MM.1S (cell line): ENCODE measurements at regions not wholly inside any gene's neighbourhood (a gene's known extent, or its start where the extent isn't known, plus 50 kb on each side); places are given as distances from the start of the nearest gene placed in this dataset.

Experiments
- DNase-seq: peaks from one replicate; pipeline ENCODE4 v3.0.0-alpha.2; 2015
- H2AFZ ChIP-seq: fragments of 300-600 bp; sonication (generic); 2 replicates; pipeline ENCODE4 v1.6.0; 2016; ENCODE audit warnings: antibody characterized with exemption, low read length
- H3F3A ChIP-seq: fragments of 300-600 bp; sonication (generic); 2 replicates; pipeline ENCODE4 v1.6.1; 2016; ENCODE audit warnings: mild to moderate bottlenecking, antibody characterized with exemption, low read length, moderate library complexity, mixed read lengths; ENCODE audit not compliant: insufficient read depth
- H3K27ac ChIP-seq: fragments of 300-600 bp; sonication (generic); 2 replicates; pipeline ENCODE4 v1.5.1; 2016; ENCODE audit warnings: mild to moderate bottlenecking, low read length
- H3K27me3 ChIP-seq: fragments of 300-600 bp; sonication (generic); replicated peaks from 2 replicates; pipeline ENCODE4 v1.6.0; 2016; ENCODE audit warnings: low read length; ENCODE audit not compliant: insufficient read depth
- H3K36me3 ChIP-seq: fragments of 300-600 bp; sonication (generic); replicated peaks from 2 replicates; pipeline ENCODE4 v1.6.1; 2016; ENCODE audit warnings: mild to moderate bottlenecking, low read length, mixed read lengths; ENCODE audit not compliant: insufficient read depth
- H3K4me1 ChIP-seq: fragments of 300-600 bp; sonication (generic); 2 replicates; pipeline ENCODE4 v1.6.1; 2016; ENCODE audit warnings: low read length, mixed read lengths
- H3K4me2 ChIP-seq: fragments of 300-600 bp; sonication (generic); 2 replicates; pipeline ENCODE4 v1.6.0; 2016; ENCODE audit warnings: low read depth, low read length
- H3K4me3 ChIP-seq: fragments of 300-600 bp; sonication (generic); 2 replicates; pipeline ENCODE4 v1.5.1; 2016; ENCODE audit warnings: low read length, mixed read lengths
- H3K79me2 ChIP-seq: fragments of 300-600 bp; sonication (generic); 2 replicates; pipeline ENCODE4 v1.6.1; 2016; ENCODE audit warnings: mixed run types, low read length, mixed read lengths
- H3K9ac ChIP-seq: fragments of 300-600 bp; sonication (generic); 2 replicates; pipeline ENCODE4 v1.6.1; 2016; ENCODE audit warnings: low read length, mixed read lengths
- H3K9me2 ChIP-seq: fragments of 300-600 bp; sonication (generic); replicated peaks from 2 replicates; pipeline ENCODE4 v1.6.1; 2016; ENCODE audit warnings: mild to moderate bottlenecking, low read length, mixed read lengths; ENCODE audit not compliant: insufficient read depth
- H3K9me3 ChIP-seq: fragments of 300-600 bp; sonication (generic); replicated peaks from 2 replicates; pipeline ENCODE4 v1.6.1; 2016; ENCODE audit warnings: mild to moderate bottlenecking, low read length, mixed read lengths; ENCODE audit not compliant: insufficient read depth
- H4K20me1 ChIP-seq: fragments of 300-600 bp; sonication (generic); 2 replicates; pipeline ENCODE4 v1.6.1; 2016; ENCODE audit warnings: mild to moderate bottlenecking, low read length, moderate library complexity, mixed read lengths; ENCODE audit not compliant: insufficient read depth
- EZH2 ChIP-seq: fragments of 300-600 bp; sonication (generic); optimal IDR thresholded peaks from 2 replicates; pipeline ENCODE3; 2017; ENCODE audit warnings: low read depth, mild to moderate bottlenecking, antibody characterized with exemption, low read length, mixed read lengths
- EZH2phosphoT487 ChIP-seq: fragments of 300-600 bp; sonication (generic); IDR thresholded peaks from 2 replicates; pipeline ENCODE4 v1.6.1; 2018; ENCODE audit warnings: antibody characterized with exemption, low read length
- TF ChIP-seq, protein P1 (sequence below): fragments of 300-600 bp; sonication (generic); IDR thresholded peaks from 2 replicates; pipeline ENCODE4 v1.5.1; 2016; ENCODE audit warnings: antibody characterized with exemption, low read length, mixed read lengths

DNA sequence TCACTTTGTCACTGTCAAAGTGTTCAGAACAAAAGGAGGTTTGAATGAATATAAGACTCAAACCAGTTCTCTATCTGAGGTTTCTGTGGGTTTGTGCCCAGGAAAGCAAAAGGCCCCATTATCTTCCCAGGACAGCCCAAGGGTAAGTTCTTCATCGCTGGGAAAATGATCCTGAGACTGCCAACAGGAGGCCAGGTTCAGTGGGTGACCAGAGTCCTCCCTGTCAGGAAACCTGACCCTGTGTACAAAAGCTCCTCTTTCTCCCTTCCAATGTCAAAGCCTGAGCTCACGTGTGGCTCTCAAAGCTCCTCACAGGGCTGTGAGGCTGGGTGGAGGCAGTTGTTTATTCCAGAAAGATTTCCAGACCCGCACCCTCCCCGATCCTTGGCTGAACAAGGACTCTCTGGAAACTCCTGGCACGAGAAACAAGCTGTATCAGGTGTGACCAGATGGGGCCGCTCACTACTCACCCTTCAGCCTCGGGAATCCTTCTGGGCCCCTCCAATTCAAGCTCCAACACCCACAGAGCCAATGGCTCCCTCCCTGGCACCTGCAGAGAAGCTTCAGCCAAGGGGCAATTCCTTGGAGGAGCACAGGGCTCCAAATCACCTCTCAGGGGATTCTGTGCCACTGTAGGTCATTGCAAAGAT, 1516.7 kb downstream of the TSPY10 start:
- H3K27me3 ChIP-seq, result no peaks in the 10 kb centered on the region
- no peaks in the 10 kb centered on the region for H3K9me2 ChIP-seq
- TF ChIP-seq, protein P1, sequence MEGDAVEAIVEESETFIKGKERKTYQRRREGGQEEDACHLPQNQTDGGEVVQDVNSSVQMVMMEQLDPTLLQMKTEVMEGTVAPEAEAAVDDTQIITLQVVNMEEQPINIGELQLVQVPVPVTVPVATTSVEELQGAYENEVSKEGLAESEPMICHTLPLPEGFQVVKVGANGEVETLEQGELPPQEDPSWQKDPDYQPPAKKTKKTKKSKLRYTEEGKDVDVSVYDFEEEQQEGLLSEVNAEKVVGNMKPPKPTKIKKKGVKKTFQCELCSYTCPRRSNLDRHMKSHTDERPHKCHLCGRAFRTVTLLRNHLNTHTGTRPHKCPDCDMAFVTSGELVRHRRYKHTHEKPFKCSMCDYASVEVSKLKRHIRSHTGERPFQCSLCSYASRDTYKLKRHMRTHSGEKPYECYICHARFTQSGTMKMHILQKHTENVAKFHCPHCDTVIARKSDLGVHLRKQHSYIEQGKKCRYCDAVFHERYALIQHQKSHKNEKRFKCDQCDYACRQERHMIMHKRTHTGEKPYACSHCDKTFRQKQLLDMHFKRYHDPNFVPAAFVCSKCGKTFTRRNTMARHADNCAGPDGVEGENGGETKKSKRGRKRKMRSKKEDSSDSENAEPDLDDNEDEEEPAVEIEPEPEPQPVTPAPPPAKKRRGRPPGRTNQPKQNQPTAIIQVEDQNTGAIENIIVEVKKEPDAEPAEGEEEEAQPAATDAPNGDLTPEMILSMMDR, result no peak
- TF ChIP-seq EZH2phosphoT487 (no peak), EZH2 (no peak)
- H3K4me3 ChIP-seq, result no peak overlapping the region
- H2AFZ ChIP-seq, result no peak overlapping the region
- no peaks in the 10 kb centered on the region for H3K9me3 ChIP-seq
- no peak for DNase-seq
- no peak overlapping the region for H3K9ac ChIP-seq
- H3K36me3 ChIP-seq, result no peaks in the 10 kb centered on the region
- H3F3A ChIP-seq, result no peaks in the 10 kb centered on the region
- no peaks in the 10 kb centered on the region for H4K20me1 ChIP-seq
- H3K4me1 ChIP-seq, result no peaks in the 10 kb centered on the region
- H3K27ac ChIP-seq, result no peak overlapping the region
- no peak overlapping the region for H3K4me2 ChIP-seq
- H3K79me2 ChIP-seq, result no peaks in the 10 kb centered on the region

DNA sequence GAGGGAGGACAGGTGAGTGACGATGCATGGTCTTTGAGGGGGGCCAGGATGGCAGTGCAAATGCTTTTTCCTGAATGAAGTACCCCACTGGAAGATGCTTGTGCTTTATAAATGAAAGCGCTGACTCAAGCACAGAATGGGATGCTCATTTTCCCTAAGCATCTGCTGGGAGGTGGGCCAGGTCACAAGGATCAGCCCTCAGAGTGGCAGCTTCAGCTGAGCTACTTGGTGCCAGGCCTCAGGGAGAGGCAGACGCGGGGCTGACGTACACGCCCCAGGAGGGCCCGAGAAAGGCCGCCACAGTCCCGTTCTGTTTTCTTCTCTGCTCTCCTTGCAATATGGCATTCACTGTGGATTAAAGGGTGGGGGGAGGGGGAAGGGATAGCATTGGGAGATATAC, 1535.8 kb downstream of the TSPY10 start:
- Histone ChIP-seq H4K20me1 (no peaks in the 10 kb centered on the region), H3K9me3 (no peaks in the 10 kb centered on the region), H3K4me3 (no peak overlapping the region), H3K4me2 (no peak overlapping the region), H3K79me2 (no peaks in the 10 kb centered on the region), H3K4me1 (no peaks in the 10 kb centered on the region), H2AFZ (no peak overlapping the region), H3K27me3 (no peaks in the 10 kb centered on the region), H3K9me2 (no peaks in the 10 kb centered on the region), H3K9ac (no peak overlapping the region), H3K36me3 (no peaks in the 10 kb centered on the region), H3K27ac (no peak overlapping the region), H3F3A (no peaks in the 10 kb centered on the region)
- no peak for DNase-seq
- TF ChIP-seq EZH2phosphoT487, result no peak
- no peak for TF ChIP-seq EZH2
- TF ChIP-seq, protein P1, result no peak

DNA sequence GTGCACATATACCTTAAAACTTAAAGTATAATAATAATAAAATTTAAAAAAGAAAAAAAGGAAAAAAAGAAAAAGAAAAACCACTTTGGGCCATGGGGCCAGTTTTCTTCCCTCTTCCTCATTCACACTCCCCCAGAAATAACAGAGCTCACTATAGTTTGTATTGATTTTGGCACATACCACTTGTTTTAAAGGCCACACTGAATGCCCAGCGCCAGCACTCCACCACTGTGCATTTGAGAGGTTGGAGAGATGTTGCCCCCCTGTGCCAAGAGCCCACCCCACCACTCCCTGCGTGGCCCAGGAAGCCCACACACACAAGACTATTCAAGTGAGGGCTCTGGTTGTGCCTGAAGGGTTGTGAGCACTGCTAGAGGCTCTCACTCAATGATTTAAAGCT, 1536.3 kb downstream of the TSPY10 start:
- no peak for DNase-seq
- H3K4me3 ChIP-seq, result no peak overlapping the region

More for the DNA sequence above, 1536.3 kb downstream of the TSPY10 start:
- no peaks in the 10 kb centered on the region for H4K20me1 ChIP-seq
- no peaks in the 10 kb centered on the region for H3K79me2 ChIP-seq
- no peaks in the 10 kb centered on the region for H3K36me3 ChIP-seq
- TF ChIP-seq EZH2 (no peak), EZH2phosphoT487 (no peak)
- TF ChIP-seq, protein P1, result no peak
- H3K27me3 ChIP-seq, result no peaks in the 10 kb centered on the region
- H2AFZ ChIP-seq, result no peak overlapping the region
- no peak overlapping the region for H3K27ac ChIP-seq
- H3K9me3 ChIP-seq, result no peaks in the 10 kb centered on the region
- H3K4me2 ChIP-seq, result no peak overlapping the region
- H3F3A ChIP-seq, result no peaks in the 10 kb centered on the region
- H3K9ac ChIP-seq, result no peak overlapping the region
- H3K4me1 ChIP-seq, result no peaks in the 10 kb centered on the region
- H3K9me2 ChIP-seq, result no peaks in the 10 kb centered on the region
